GM18505 (cell line): ENCODE measurements at regions not wholly inside any gene's neighbourhood (a gene's known extent, or its start where the extent isn't known, plus 50 kb on each side); places are given as distances from the start of the nearest gene placed in this dataset.
"Not testable (repeated sequence)": the region's sequence is repeated elsewhere in the genome, so short reads cannot be mapped to it uniquely, and the experiment has no call there.

Source experiments
- ATAC-seq: cut with Tn5 transposase; IDR thresholded peaks from one replicate; pipeline ENCODE4 v1.9.1; 2021; ENCODE audit not compliant: unreplicated experiment
- POLR2A ChIP-seq: IDR thresholded peaks from 4 replicates; pipeline ENCODE4 v1.6.1; 2011; ENCODE audit warnings: borderline replicate concordance; ENCODE audit not compliant: insufficient read depth, insufficient read length; ENCODE audit errors: extremely low read depth

DNA sequence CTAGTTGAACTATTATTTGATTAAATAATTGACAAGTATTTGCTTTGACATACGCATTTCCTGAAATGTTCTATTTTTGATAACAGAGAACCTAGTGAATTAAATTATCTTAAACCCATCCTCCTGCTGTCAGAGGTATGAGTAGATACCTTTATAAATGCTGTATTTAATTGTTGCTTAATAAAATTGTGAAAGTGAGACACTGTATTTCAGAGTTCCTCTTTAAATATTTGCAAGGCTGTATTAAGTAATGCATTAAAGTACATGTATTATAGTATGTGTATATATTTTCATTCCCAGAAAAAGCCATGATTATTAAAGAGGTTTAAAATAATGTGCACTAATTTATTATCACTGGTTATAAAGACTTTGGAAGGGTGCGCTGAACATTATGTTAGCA lies 483.8 kb downstream of the TFAP2B start:
- ATAC-seq, result no peak
- no peak for TF ChIP-seq POLR2A

- TF ChIP-seq POLR2A, result no peak
- no peak for ATAC-seq
Observed at GRCh38 chr6:51303338-51303737, 484.7 kb downstream of the TFAP2B start.

DNA sequence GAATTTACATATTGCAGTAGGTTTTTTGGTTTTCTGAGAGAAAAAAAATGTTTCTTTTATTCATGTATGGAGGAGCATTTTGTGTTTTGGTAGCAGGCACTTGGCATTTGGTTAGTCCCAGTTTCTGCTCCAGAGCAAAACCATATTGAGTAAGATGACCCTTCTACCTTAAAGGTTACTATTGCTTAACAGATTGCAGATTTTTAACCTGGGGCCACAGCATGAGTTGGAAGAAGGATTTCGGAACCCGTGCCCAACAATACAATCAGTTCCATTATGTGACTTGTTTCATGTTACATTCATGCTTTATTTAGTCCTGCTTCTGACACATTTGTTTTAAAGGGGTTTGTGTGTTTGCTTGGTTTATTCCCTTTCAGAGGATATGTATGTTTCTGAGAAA lies 496.3 kb downstream of the TFAP2B start:
- no peak for ATAC-seq
- no peak for TF ChIP-seq POLR2A

- ATAC-seq, result no peak
- TF ChIP-seq POLR2A, result no peak
Observed at GRCh38 chr6:51318674-51319073, 500.0 kb downstream of the TFAP2B start.

GRCh38 chr6:51321477-51321876 lies 502.8 kb downstream of the TFAP2B start:
- ATAC-seq, result not testable (repeated sequence)

- no peak for ATAC-seq
- TF ChIP-seq POLR2A, result no peak
Observed at GRCh38 chr6:51322505-51322904, 503.8 kb downstream of the TFAP2B start.

DNA sequence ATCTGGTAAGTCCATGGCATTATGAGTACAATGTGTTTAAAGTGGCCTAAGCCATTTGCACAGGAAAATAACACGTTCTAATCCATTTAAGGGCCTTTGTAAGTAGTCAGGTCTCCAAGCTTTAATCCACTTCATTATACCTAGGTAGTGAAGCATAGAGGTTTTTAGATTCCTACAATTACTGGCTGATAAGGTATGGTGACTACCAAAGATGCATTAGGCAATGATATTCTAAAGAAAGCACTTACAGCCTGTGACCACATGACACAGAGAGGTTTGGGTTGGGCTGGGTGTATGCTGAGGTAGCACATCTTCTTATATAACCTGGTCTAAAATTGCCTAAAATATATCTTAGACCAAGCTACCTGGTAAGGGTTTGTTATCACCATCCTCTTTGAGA lies 504.4 kb downstream of the TFAP2B start:
- TF ChIP-seq POLR2A, result no peak
- ATAC-seq, result no peak

- no peak for ATAC-seq
- TF ChIP-seq POLR2A, result no peak
Observed at GRCh38 chr6:51330971-51331370, 512.3 kb downstream of the TFAP2B start.

DNA sequence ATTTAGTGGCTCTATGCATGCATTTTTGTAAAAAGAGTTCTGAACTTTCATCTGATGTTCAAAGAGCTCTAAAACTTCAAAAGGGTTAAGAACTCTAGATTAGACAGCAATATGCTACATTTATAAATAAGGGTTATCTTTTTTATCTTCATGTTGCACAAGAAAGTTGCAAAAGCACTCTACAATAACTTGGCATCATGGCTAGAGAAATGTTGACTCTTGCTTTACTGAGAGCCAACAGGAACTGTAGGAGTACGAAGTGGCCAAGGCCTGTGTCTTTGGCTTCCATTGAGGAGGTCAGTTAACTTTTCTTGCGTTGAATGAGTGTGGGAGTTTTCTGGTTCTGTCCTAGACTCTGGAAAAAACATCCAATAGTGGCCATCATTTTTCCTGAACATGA lies 516.9 kb downstream of the TFAP2B start:
- ATAC-seq, result no peak
- TF ChIP-seq POLR2A, result no peak

DNA sequence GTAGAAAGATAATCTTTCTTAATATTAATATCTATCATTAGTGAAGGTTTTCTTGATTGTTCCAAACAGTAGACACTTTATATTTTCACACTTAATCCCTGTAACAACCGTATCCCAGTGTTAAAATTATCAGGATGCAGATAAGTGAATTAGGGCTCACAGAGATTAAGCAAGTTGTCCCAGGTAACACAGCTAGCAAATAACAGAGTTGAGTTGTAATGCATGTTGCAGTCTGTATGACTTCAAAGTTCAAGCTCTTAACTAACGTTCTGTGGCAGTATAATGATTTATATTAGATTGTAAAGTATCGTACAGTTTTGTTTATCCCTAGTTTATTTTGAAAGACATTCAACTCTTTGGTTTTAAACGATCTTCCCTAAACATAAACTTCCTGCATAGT lies 517.5 kb downstream of the TFAP2B start:
- no peak for TF ChIP-seq POLR2A
- ATAC-seq, result no peak

DNA sequence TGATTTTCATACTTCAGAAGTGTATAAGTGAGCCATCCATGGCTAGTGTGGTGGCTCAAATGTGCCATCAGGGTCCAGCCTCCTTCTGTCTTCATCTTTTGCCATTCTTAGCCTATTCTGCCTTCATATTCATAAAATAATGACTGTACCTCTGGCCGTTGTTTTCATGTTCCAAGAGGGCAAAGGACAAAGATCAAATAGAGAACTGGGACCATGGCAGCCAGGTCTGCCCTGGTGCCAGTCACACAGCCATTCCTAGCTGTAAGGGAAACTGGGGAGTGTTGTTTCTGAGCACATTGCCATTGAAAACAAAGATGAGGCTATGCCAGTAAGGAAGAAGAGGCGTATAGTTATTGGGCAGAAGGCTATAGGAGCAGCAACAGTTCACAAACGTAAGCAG lies 518.6 kb downstream of the TFAP2B start:
- no peak for ATAC-seq
- TF ChIP-seq POLR2A, result no peak

DNA sequence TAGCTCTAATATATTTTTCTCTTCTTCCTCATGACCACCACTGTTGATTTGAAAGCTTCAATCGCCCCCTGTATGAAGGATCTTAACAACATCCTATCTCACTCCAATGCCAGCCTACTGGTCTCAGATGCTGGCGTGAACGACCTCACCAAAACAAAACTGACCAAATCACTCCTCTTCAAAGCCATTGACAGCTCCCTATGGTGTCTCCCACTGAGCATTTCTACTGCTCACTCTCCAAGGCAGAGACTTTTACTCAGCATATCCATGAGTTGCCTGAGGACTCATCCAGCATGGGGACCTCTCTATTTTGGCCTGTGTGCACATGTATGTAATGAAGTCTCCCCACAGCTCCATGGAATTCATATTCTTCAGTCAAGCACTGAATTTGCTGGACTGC lies 520.4 kb downstream of the TFAP2B start:
- no peak for ATAC-seq
- no peak for TF ChIP-seq POLR2A

DNA sequence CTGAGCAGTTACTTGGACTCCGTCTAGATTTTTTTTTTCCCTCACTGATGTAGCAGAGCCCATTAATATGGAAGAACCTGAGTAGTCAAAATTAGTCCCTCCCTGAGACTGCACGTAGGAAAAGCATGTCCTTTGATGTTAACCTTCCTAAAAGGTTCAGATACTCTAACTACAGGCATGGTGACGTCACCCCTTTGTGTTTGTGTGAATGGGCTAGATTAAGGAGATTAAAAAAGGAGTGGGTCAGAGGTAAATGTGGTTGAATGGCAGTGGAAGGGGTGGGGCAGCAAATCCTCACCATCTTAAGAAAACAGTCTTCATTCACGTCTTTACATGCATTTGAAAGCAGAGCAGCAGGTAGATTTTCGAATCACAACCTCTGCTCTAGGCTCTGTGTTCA lies 521.1 kb downstream of the TFAP2B start:
- no peak for TF ChIP-seq POLR2A
- ATAC-seq, result no peak

DNA sequence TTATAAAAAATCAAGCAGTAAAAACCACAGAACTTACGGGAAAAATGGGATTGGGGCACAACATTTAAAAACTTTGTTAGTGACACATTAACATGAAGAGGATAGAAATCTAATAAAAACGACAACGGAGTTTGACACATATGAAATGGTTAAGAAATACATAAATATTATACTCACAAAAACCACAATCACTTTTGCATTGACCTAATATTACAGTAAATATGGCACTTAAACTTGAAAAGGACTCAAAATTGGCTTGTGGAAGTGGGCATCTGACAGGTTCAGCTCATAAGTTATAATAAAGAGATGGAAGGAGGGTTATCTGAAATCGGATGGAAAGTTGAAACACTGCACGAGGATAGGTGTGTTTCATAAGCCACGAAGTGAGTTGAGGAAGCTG lies 523.7 kb downstream of the TFAP2B start:
- no peak for TF ChIP-seq POLR2A
- ATAC-seq, result no peak

GRCh38 chr6:51349857-51350256 lies 531.2 kb downstream of the TFAP2B start:
- TF ChIP-seq POLR2A, result no peak
- ATAC-seq, result no peak
